Liver (tissue), 8 donors: ENCODE measurements at regions not wholly inside any gene's neighbourhood (a gene's known extent, or its start where the extent isn't known, plus 50 kb on each side); places are given as distances from the start of the nearest gene placed in this dataset.

Experiments
- DNase-seq: peaks from one replicate; pipeline ENCODE4 v3.0.0-alpha.2; 2017; ENCODE audit warnings: low spot score
- H3K27ac ChIP-seq, 2 donors: one replicate each; pipeline ENCODE4 v1.7.0; 2013; ENCODE audit warnings: inconsistent platforms in 2 of 2, low read length in 2 of 2, control low read depth in 1 of 2, low read depth in 1 of 2, mild to moderate bottlenecking in 1 of 2
- H3K27me3 ChIP-seq, 4 donors: one replicate each; pipeline versions ENCODE4 v1.6.1 to v1.7.0; 2013; ENCODE audit warnings: low read length in 3 of 4, inconsistent platforms in 1 of 4, mild to moderate bottlenecking in 1 of 4, moderate library complexity in 1 of 4; ENCODE audit not compliant: control insufficient read depth in 4 of 4, insufficient read depth in 4 of 4
- H3K36me3 ChIP-seq, 4 donors: one replicate each; pipeline versions ENCODE4 v1.6.1 to v1.7.0; 2013; ENCODE audit warnings: low read length in 3 of 4, mild to moderate bottlenecking in 3 of 4, low read depth in 1 of 4, moderate library complexity in 1 of 4; ENCODE audit not compliant: control insufficient read depth in 4 of 4, insufficient read depth in 3 of 4
- H3K4me1 ChIP-seq, 4 donors: one replicate each; pipeline versions ENCODE4 v1.6.1 to v1.7.0; 2013; ENCODE audit warnings: low read length in 3 of 4, mild to moderate bottlenecking in 3 of 4, moderate library complexity in 1 of 4; ENCODE audit not compliant: control insufficient read depth in 4 of 4, insufficient read depth in 4 of 4
- H3K4me3 ChIP-seq, 3 donors: one replicate each; pipeline versions ENCODE4 v1.6.1 to v1.7.0; 2013; ENCODE audit warnings: low read length in 3 of 3, control low read depth in 1 of 3, low read depth in 1 of 3, mild to moderate bottlenecking in 1 of 3
- H3K9ac ChIP-seq, 2 donors: one replicate each; pipeline ENCODE4 v1.7.0; 2013; ENCODE audit warnings: low read length in 2 of 2, mild to moderate bottlenecking in 2 of 2, moderate library complexity in 2 of 2, control low read depth in 1 of 2, low read depth in 1 of 2
- H3K9me3 ChIP-seq, 4 donors: one replicate each; pipeline versions ENCODE4 v1.6.1 to v1.7.0; 2013; ENCODE audit warnings: low read length in 3 of 4; ENCODE audit not compliant: control insufficient read depth in 4 of 4
- EGR1 ChIP-seq, 2 donors: IDR thresholded peaks; 2 replicates each; pipeline ENCODE4 v1.6.1; 2016 to 2018; ENCODE audit warnings: antibody characterized with exemption in 2 of 2, low read depth in 2 of 2
- FOXA1 ChIP-seq: IDR thresholded peaks from 2 replicates; pipeline ENCODE4 v1.6.1; 2016; ENCODE audit warnings: antibody characterized with exemption
- FOXA2 ChIP-seq: IDR thresholded peaks from 2 replicates; pipeline ENCODE4 v1.6.1; 2016; ENCODE audit warnings: antibody characterized with exemption
- GABPA ChIP-seq, 2 donors: IDR thresholded peaks in 1 of 2; conservative IDR thresholded peaks in 1 of 2; 2 replicates each; pipeline ENCODE4 v1.6.1; 2016; ENCODE audit warnings: antibody characterized with exemption in 2 of 2, mild to moderate bottlenecking in 1 of 2, moderate library complexity in 1 of 2
- HNF4A ChIP-seq, 2 donors: conservative IDR thresholded peaks; 2 replicates each; pipeline ENCODE4 v1.6.1; 2016; ENCODE audit warnings: antibody characterized with exemption in 2 of 2, mild to moderate bottlenecking in 2 of 2
- HNF4G ChIP-seq: IDR thresholded peaks from 2 replicates; pipeline ENCODE4 v1.6.1; 2016; ENCODE audit warnings: antibody characterized with exemption
- JUND ChIP-seq, 2 donors: IDR thresholded peaks; 2 replicates each; pipeline ENCODE4 v1.6.1; 2016; ENCODE audit warnings: antibody characterized with exemption in 2 of 2
- NR2F2 ChIP-seq: IDR thresholded peaks from 2 replicates; pipeline ENCODE4 v1.6.1; 2016; ENCODE audit warnings: antibody characterized with exemption
- RAD21 ChIP-seq, 2 donors: IDR thresholded peaks; 2 replicates each; pipeline ENCODE4 v1.6.1; 2016; ENCODE audit warnings: antibody characterized with exemption in 2 of 2, mild to moderate bottlenecking in 2 of 2
- RXRA ChIP-seq, 2 donors: IDR thresholded peaks; 2 replicates each; pipeline ENCODE4 v1.6.1; 2017 to 2018; ENCODE audit warnings: antibody characterized with exemption in 2 of 2, mild to moderate bottlenecking in 1 of 2
- SP1 ChIP-seq: IDR thresholded peaks from 2 replicates; pipeline ENCODE4 v1.6.1; 2018; ENCODE audit warnings: antibody characterized with exemption, mild to moderate bottlenecking
- TAF1 ChIP-seq: conservative IDR thresholded peaks from 2 replicates; pipeline ENCODE4 v1.6.1; 2016; ENCODE audit warnings: antibody characterized with exemption, mild to moderate bottlenecking
- YY1 ChIP-seq: IDR thresholded peaks from 2 replicates; pipeline ENCODE4 v1.6.1; 2016; ENCODE audit warnings: antibody characterized with exemption, mild to moderate bottlenecking
- WGBS: extraction: QIAGEN DNeasy Blood & Tissue Kit; methylation state at CpG from one replicate; pipeline ENCODE4 v1.1.7; 2013; 5-methylcytosine and 5-hydroxymethylcytosine counted together
- TF ChIP-seq, protein P1 (sequence below): IDR thresholded peaks from 2 replicates; pipeline ENCODE4 v1.6.1; 2016; ENCODE audit warnings: antibody characterized with exemption, mild to moderate bottlenecking
- TF ChIP-seq, protein P2 (sequence below): IDR thresholded peaks from 2 replicates; pipeline ENCODE4 v1.6.1; 2016; ENCODE audit warnings: antibody characterized with exemption
- TF ChIP-seq, protein P3 (sequence below): IDR thresholded peaks from 2 replicates; pipeline ENCODE4 v1.6.1; 2016; ENCODE audit warnings: antibody characterized with exemption
- TF ChIP-seq, protein P4 (sequence below): fragments of 150-350 bp; IDR thresholded peaks from 2 replicates; pipeline ENCODE4 v1.5.1; 2017; ENCODE audit warnings: improper control_type of control experiment, low read depth, low read length; ENCODE audit not compliant: missing input control
- TF ChIP-seq, protein P5 (sequence below): IDR thresholded peaks from 2 replicates; pipeline ENCODE4 v1.6.1; 2016; ENCODE audit warnings: antibody characterized with exemption
- donor health status: healthy.
- donor health status: healthy.
- donor health status: healthy.
- donor health status: healthy.
- donor health status: healthy.

DNA sequence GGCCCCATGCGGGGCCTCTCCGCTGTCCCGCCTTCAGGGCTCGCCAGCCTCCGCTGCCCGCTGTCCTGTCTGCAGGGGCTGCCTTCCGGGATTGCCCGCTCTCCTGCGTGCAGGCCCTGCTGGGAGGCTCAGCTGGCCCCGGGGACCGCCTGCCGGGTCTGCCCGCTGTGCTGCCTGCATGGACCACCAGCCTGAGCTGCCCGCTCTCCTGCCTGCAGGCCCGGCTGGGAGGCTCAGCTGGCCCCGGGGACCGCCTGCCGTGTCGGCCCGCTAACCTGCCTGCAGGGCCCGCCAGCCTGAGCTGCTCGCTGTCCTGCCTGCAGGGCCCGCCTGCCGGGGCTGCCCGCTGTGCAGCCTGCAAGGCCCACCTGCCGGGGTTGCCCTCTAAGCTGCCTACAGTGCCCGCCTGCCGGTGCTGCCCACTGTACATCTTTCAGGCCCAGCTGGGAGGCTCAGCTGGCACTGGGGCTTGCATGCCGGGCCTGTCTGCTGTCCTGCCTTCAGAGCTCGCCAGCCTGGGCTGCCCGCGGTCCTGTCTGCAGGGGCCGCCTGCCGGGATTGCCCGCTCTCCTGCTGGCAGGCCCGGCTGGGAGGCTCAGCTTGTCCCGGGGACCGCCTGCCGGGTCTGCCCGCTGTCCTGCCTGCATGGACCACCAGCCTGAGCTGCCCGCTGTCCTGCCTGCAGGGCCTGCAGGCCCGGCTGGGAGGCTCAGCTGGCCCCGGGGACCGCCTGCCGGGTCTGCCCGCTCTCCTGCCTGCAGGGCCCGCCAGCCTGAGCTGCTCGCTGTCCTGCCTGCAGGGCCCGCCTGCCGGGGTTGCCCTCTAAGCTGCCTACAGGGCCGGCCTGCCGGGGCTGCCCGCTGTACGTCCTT lies 165.1 kb downstream of the GLRX3 start:
- Histone ChIP-seq H3K36me3 (no peaks in the 10 kb centered on the region), H3K27me3 (no peaks in the 10 kb centered on the region), H3K4me3 (peak overlapping the region; percentile 47 to 83 (median 49)), H3K9ac (peak overlapping the region in 1 of 2 donors; percentile 8), H3K27ac (peak overlapping the region; percentile 19 to 42), H3K4me1 (no peaks in the 10 kb centered on the region), H3K9me3 (peaks cover 11 to 32% (median 19%) of the 10 kb centered on the region in 4 donors)
- 13% methylated on average over 53 of the region's 54 CpGs for WGBS
- peak; percentile 34 for DNase-seq
- TF ChIP-seq, protein P1, sequence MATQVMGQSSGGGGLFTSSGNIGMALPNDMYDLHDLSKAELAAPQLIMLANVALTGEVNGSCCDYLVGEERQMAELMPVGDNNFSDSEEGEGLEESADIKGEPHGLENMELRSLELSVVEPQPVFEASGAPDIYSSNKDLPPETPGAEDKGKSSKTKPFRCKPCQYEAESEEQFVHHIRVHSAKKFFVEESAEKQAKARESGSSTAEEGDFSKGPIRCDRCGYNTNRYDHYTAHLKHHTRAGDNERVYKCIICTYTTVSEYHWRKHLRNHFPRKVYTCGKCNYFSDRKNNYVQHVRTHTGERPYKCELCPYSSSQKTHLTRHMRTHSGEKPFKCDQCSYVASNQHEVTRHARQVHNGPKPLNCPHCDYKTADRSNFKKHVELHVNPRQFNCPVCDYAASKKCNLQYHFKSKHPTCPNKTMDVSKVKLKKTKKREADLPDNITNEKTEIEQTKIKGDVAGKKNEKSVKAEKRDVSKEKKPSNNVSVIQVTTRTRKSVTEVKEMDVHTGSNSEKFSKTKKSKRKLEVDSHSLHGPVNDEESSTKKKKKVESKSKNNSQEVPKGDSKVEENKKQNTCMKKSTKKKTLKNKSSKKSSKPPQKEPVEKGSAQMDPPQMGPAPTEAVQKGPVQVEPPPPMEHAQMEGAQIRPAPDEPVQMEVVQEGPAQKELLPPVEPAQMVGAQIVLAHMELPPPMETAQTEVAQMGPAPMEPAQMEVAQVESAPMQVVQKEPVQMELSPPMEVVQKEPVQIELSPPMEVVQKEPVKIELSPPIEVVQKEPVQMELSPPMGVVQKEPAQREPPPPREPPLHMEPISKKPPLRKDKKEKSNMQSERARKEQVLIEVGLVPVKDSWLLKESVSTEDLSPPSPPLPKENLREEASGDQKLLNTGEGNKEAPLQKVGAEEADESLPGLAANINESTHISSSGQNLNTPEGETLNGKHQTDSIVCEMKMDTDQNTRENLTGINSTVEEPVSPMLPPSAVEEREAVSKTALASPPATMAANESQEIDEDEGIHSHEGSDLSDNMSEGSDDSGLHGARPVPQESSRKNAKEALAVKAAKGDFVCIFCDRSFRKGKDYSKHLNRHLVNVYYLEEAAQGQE, result peak; percentile 39
- peak; percentile 35 for TF ChIP-seq YY1
- no peak for TF ChIP-seq FOXA2

DNA sequence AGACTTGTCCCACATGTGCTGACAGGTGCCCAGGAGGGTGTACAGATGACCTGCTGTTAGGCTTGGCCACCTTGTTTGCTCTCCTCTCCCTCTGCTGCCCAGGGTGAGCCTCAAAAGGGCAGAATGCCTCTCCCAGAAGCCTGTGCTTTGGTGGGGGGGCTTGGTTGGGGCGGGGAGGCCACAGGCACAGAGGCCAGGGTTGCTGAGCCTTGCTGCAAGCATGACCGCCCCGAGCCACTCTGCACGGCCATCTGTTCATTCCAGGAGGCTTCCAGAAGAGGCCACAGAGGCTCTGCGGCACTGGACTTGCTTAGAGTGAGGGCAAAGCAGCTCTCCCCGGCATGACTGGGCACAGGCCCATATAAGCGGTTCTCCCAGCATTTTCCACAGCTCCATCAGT lies 190.8 kb downstream of the GLRX3 start:
- 84% methylated on average over 7 of the region's 7 CpGs for WGBS
- H3K4me3 ChIP-seq, result no peak overlapping the region
- DNase-seq, result no peak
- H3K27me3 ChIP-seq, result peaks cover 0 to 2% (median 0%) of the 10 kb centered on the region in 4 donors
- peaks cover 0 to 17% (median 8%) of the 10 kb centered on the region in 4 donors for H3K9me3 ChIP-seq
- H3K4me1 ChIP-seq, result no peaks in the 10 kb centered on the region
- H3K27ac ChIP-seq, result no peak overlapping the region
- no peak overlapping the region for H3K9ac ChIP-seq
- TF ChIP-seq HNF4A (conservative IDR thresholded peaks at IDR 0.05) (no peak), NR2F2 (no peak), HNF4G (no peak), GABPA (IDR thresholded peaks at IDR 0.05 in 1 of 2, conservative IDR thresholded peaks at IDR 0.05 in 1 of 2) (no peak), TAF1 (no peak), FOXA2 (no peak), RAD21 (IDR thresholded peaks at IDR 0.05) (no peak), EGR1 (IDR thresholded peaks at IDR 0.05; ENCODE audit: low read depth in 2 of 2) (no peak), JUND (IDR thresholded peaks at IDR 0.05) (no peak), SP1 (no peak), FOXA1 (no peak), YY1 (no peak), RXRA (IDR thresholded peaks at IDR 0.05) (no peak)
- TF ChIP-seq, protein P2, sequence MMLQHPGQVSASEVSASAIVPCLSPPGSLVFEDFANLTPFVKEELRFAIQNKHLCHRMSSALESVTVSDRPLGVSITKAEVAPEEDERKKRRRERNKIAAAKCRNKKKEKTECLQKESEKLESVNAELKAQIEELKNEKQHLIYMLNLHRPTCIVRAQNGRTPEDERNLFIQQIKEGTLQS, result no peak
- TF ChIP-seq, protein P3, sequence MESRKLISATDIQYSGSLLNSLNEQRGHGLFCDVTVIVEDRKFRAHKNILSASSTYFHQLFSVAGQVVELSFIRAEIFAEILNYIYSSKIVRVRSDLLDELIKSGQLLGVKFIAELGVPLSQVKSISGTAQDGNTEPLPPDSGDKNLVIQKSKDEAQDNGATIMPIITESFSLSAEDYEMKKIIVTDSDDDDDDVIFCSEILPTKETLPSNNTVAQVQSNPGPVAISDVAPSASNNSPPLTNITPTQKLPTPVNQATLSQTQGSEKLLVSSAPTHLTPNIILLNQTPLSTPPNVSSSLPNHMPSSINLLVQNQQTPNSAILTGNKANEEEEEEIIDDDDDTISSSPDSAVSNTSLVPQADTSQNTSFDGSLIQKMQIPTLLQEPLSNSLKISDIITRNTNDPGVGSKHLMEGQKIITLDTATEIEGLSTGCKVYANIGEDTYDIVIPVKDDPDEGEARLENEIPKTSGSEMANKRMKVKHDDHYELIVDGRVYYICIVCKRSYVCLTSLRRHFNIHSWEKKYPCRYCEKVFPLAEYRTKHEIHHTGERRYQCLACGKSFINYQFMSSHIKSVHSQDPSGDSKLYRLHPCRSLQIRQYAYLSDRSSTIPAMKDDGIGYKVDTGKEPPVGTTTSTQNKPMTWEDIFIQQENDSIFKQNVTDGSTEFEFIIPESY, result no peak
- TF ChIP-seq, protein P4, sequence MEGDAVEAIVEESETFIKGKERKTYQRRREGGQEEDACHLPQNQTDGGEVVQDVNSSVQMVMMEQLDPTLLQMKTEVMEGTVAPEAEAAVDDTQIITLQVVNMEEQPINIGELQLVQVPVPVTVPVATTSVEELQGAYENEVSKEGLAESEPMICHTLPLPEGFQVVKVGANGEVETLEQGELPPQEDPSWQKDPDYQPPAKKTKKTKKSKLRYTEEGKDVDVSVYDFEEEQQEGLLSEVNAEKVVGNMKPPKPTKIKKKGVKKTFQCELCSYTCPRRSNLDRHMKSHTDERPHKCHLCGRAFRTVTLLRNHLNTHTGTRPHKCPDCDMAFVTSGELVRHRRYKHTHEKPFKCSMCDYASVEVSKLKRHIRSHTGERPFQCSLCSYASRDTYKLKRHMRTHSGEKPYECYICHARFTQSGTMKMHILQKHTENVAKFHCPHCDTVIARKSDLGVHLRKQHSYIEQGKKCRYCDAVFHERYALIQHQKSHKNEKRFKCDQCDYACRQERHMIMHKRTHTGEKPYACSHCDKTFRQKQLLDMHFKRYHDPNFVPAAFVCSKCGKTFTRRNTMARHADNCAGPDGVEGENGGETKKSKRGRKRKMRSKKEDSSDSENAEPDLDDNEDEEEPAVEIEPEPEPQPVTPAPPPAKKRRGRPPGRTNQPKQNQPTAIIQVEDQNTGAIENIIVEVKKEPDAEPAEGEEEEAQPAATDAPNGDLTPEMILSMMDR, result no peak
- TF ChIP-seq, protein P1, result no peak
- TF ChIP-seq, protein P5, sequence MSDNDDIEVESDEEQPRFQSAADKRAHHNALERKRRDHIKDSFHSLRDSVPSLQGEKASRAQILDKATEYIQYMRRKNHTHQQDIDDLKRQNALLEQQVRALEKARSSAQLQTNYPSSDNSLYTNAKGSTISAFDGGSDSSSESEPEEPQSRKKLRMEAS, result no peak
- peaks cover 0 to 3% (median 0%) of the 10 kb centered on the region in 4 donors for H3K36me3 ChIP-seq
